Heart left ventricle (tissue), 16 donors: ENCODE measurements at regions not wholly inside any gene's neighbourhood (a gene's known extent, or its start where the extent isn't known, plus 50 kb on each side); places are given as distances from the start of the nearest gene placed in this dataset.

Source experiments
- ATAC-seq, 4 donors: fragments of 200-7000 bp; cut with Tn5 transposase; one replicate each; pipeline ENCODE4 v1.9.1; 2020 to 2022; ENCODE audit warnings: moderate library complexity in 4 of 4, mild to moderate bottlenecking in 3 of 4, moderate number of reproducible peaks in 1 of 4
- DNase-seq, 5 donors: peaks; one replicate each; pipeline ENCODE4 v3.0.0-alpha.2; 2020
- H3K27ac ChIP-seq, 12 donors: fragments of 200-600 bp; sonication (generic) in 4 of 12; one replicate each; pipeline versions ENCODE4 v1.5.0 to v1.8.0; 2016 to 2022; ENCODE audit warnings: mild to moderate bottlenecking in 2 of 12
- H3K27me3 ChIP-seq, 9 donors: fragments of 200-600 bp; sonication (generic) in 2 of 9; one replicate each; pipeline versions ENCODE4 v1.5.1 to v1.8.0; 2016 to 2022; ENCODE audit warnings: mild to moderate bottlenecking in 3 of 9
- H3K36me3 ChIP-seq, 9 donors: fragments of 200-600 bp; sonication (generic) in 2 of 9; one replicate each; pipeline versions ENCODE4 v1.5.0 to v1.8.0; 2018 to 2022; ENCODE audit warnings: mild to moderate bottlenecking in 2 of 9
- H3K4me1 ChIP-seq, 12 donors: fragments of 200-600 bp; sonication (generic) in 4 of 12; one replicate each; pipeline versions ENCODE4 v1.5.0 to v1.8.0; 2016 to 2022; ENCODE audit warnings: mild to moderate bottlenecking in 3 of 12
- H3K4me3 ChIP-seq, 12 donors: fragments of 200-600 bp; sonication (generic) in 4 of 12; one replicate each; pipeline versions ENCODE4 v1.5.0 to v1.8.0; 2017 to 2022; ENCODE audit warnings: mild to moderate bottlenecking in 9 of 12, moderate library complexity in 4 of 12
- H3K9me3 ChIP-seq, 12 donors: fragments of 200-600 bp; sonication (generic) in 4 of 12; one replicate each; pipeline versions ENCODE4 v1.5.0 to v1.8.0; 2016 to 2022; ENCODE audit warnings: mild to moderate bottlenecking in 1 of 12
- CTCF ChIP-seq, 12 donors: fragments of 200-600 bp; sonication (generic) in 4 of 12; IDR thresholded peaks; one replicate each; pipeline versions ENCODE4 v1.5.0 to v1.8.0; 2018 to 2022; ENCODE audit warnings: antibody characterized with exemption in 12 of 12, mild to moderate bottlenecking in 5 of 12
- POLR2A ChIP-seq, 2 donors: fragments of 450-650 bp; IDR thresholded peaks; one replicate each; pipeline ENCODE4 v1.6.1; 2017; ENCODE audit warnings: antibody characterized with exemption in 2 of 2, mild to moderate bottlenecking in 2 of 2, moderate library complexity in 2 of 2
- WGBS, 4 donors: extraction: QIAGEN DNeasy Blood & Tissue Kit in 2 of 4; methylation state at CpG; one replicate each; pipeline versions ENCODE4 v1.1.5 to v1.1.7; 2013 to 2018; 5-methylcytosine and 5-hydroxymethylcytosine counted together
- intact Hi-C, 10 donors: fragments of 100-400 bp; cut with DNase I; formaldehyde crosslinking; loops; one replicate each; pipeline versions ENCODE4 v1.11.1 to v1.14.2; 2022
- donor health status: ischemic (EF 13 %, LVEDD 7.1; RV severe dilation, severe dysfunction).
- donor health status: healthy with polysubstance abuse.
- donor health status: DM: no; HTN: yes; CAD: no.
- donor health status: DM: no; HTN: no; CAD: no.
- donor health status: ischemic (EF 25% LVEDD 6.9; RV normal size, moderate dysfunction).
- donor health status: ischemic (EF 25% LVEDD 5.7; RV mildly dilated, moderate dysfunction).
- donor health status: healthy.
- donor health status: DM: yes; HTN: yes; CAD: no.
- donor health status: ischemic (EF 35%, LVEDD 5.7; RV mildly dilated, moderate dysfunction).
- donor health status: nonischemic (EF 11% LVEDD 7.7; RV severe dilation, severe dysfunction).
- donor health status: DM: yes; HTN: yes; CAD: no.
- donor health status: PGD.
- donor health status: ischemic (EF 29% LVEDD 5.4; RV normal size, mild dysfunction).
- donor health status: nonischemic (EF 23%, LVEDD 6.1; RV moderate dilation, normal function).

GRCh38 chr2:216307496-216307895 is 64.8 kb downstream of the MARCHF4 start:
- Histone ChIP-seq H3K27me3 (peaks cover 0 to under 1% (median 0%) of the 10 kb centered on the region in 9 donors), H3K9me3 (no peaks in the 10 kb centered on the region), H3K4me1 (peaks cover 0 to 5% (median 0%) of the 10 kb centered on the region in 12 donors), H3K36me3 (no peaks in the 10 kb centered on the region), H3K27ac (no peak overlapping the region), H3K4me3 (no peak overlapping the region)
- intact Hi-C loops: no loop called here
- WGBS, 4 donors: 54 to 68% (median 63%) methylated on average over 6 of the region's 6 CpGs
- DNase-seq (no peak), ATAC-seq (no peak)
- TF ChIP-seq CTCF (IDR thresholded peaks at IDR 0.05) (no peak), POLR2A (IDR thresholded peaks at IDR 0.05) (no peak)

DNA sequence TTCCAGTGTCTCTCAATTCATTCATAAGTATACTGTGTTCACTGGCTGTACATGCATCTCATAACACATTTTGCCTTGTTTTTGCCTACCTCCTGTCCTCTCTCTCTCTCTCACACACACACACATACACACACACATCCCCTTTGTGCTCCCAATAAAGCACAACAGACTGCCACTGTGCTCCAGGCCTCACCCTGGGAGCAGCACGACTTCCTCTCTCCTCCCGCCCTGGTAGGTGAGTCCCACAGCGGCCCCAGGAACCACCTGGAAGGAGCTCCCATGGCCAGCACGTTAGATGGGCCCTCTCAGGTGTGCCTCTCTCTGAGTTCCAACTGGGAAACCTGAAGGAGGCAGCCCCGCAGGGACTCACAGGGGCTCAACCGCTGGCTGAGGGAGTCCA is 65.4 kb downstream of the MARCHF4 start:
- DNase-seq: no peak
- Histone ChIP-seq H3K27ac (no peak overlapping the region), H3K9me3 (no peaks in the 10 kb centered on the region), H3K4me1 (peaks cover 0 to 5% (median 0%) of the 10 kb centered on the region in 12 donors), H3K4me3 (no peak overlapping the region), H3K36me3 (no peaks in the 10 kb centered on the region), H3K27me3 (peaks cover 0 to 3% (median 0%) of the 10 kb centered on the region in 9 donors)
- TF ChIP-seq POLR2A (IDR thresholded peaks at IDR 0.05): no peak
- TF ChIP-seq CTCF (IDR thresholded peaks at IDR 0.05): no peak
- intact Hi-C loops: no loop called here
- peak in 1 of 4 donors; percentile 20 for ATAC-seq
- WGBS, 4 donors: 35 to 42% (median 38%) methylated on average over 6 of the region's 6 CpGs

DNA sequence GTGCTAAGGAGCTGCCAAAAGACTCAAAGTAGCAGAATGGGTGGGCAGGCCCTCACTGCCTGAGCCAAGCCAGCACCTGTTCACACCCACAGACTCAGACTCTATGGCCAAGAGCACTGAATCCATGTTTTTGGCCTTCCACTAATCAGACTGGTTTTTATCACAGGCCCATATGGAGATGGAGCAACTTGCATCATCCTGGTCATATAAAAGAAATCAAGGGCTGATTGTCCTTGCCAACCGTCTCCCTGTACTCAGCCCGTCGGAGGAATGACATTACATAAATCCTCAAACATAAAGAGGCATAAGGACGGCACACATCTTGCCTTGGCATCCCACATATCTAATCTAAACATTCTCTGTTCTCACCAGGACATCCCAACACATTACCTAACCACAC is 66.7 kb downstream of the MARCHF4 start:
- Histone ChIP-seq H3K4me1 (peaks cover 0 to 5% (median 0%) of the 10 kb centered on the region in 12 donors), H3K9me3 (no peaks in the 10 kb centered on the region), H3K4me3 (no peak overlapping the region), H3K27ac (no peak overlapping the region), H3K36me3 (no peaks in the 10 kb centered on the region), H3K27me3 (peaks cover 0 to 8% (median 0%) of the 10 kb centered on the region in 9 donors)
- intact Hi-C loops: no loop called here
- WGBS, 4 donors: 80 to 86% (median 83%) methylated on average over 4 of the region's 4 CpGs
- no peak for ATAC-seq
- TF ChIP-seq CTCF (IDR thresholded peaks at IDR 0.05) (no peak), POLR2A (IDR thresholded peaks at IDR 0.05) (no peak)
- no peak for DNase-seq

- Histone ChIP-seq H3K36me3 (no peaks in the 10 kb centered on the region), H3K27me3 (peaks cover 0 to 8% (median 0%) of the 10 kb centered on the region in 9 donors), H3K4me3 (no peak overlapping the region), H3K9me3 (no peaks in the 10 kb centered on the region), H3K27ac (no peak overlapping the region), H3K4me1 (peaks cover 0 to 5% (median 0%) of the 10 kb centered on the region in 12 donors)
- intact Hi-C loops: no loop called here
- ATAC-seq (no peak), DNase-seq (no peak)
- WGBS, 4 donors: 80 to 89% (median 85%) methylated on average over 3 of the region's 3 CpGs
- TF ChIP-seq POLR2A (IDR thresholded peaks at IDR 0.05) (no peak), CTCF (IDR thresholded peaks at IDR 0.05) (no peak)
Observed at GRCh38 chr2:216302981-216303676, 69.2 kb downstream of the MARCHF4 start.
